ENCODE measurements at regions not wholly inside any gene's neighbourhood (a gene's known extent, or its start where the extent isn't known, plus 50 kb on each side); places are given as distances from the start of the nearest gene placed in this dataset.

GRCh38 chr14:26199590-26200370 lies 398.1 kb downstream of the NOVA1 start:
- peak; percentile 81 for DNase-seq

GRCh38 chr14:26199096-26199495 lies 398.7 kb downstream of the NOVA1 start:
- DNase-seq = no peak

- DNase-seq = no peak
Measured at GRCh38 chr14:26194816-26195215, 403.0 kb downstream of the NOVA1 start.

- peak; percentile 25 for DNase-seq
Measured at GRCh38 chr14:26191671-26192070, 406.2 kb downstream of the NOVA1 start.

GRCh38 chr14:26191123-26191522 lies 406.7 kb downstream of the NOVA1 start:
- DNase-seq = no peak

- no peak for DNase-seq
Measured at GRCh38 chr14:26190646-26191045, 407.2 kb downstream of the NOVA1 start.

GRCh38 chr14:26187996-26188620 lies 409.7 kb downstream of the NOVA1 start:
- DNase-seq = no peak

- peak; percentile 87 for DNase-seq
Measured at GRCh38 chr14:26180221-26180620, 417.6 kb downstream of the NOVA1 start.

GRCh38 chr14:26175658-26176057 lies 422.2 kb downstream of the NOVA1 start:
- no peak for DNase-seq

- no peak for DNase-seq
Measured at GRCh38 chr14:26174395-26174794, 423.4 kb downstream of the NOVA1 start.

- no peak for DNase-seq
Measured at GRCh38 chr14:26173581-26174110, 424.2 kb downstream of the NOVA1 start.

- no peak for DNase-seq
Measured at GRCh38 chr14:26172396-26172795, 425.4 kb downstream of the NOVA1 start.

- DNase-seq = no peak
Measured at GRCh38 chr14:26170885-26171284, 426.9 kb downstream of the NOVA1 start.

- DNase-seq = no peak
Measured at GRCh38 chr14:26163761-26164160, 434.1 kb downstream of the NOVA1 start.

- no peak for DNase-seq
Measured at GRCh38 chr14:26157517-26157916, 440.3 kb downstream of the NOVA1 start.

- DNase-seq = no peak
Measured at GRCh38 chr14:26143057-26143456, 454.8 kb downstream of the NOVA1 start.

- DNase-seq = peak; percentile 11
Measured at GRCh38 chr14:26138764-26139445, 458.9 kb downstream of the NOVA1 start.

GRCh38 chr14:26137161-26137560 lies 460.7 kb downstream of the NOVA1 start:
- no peak for DNase-seq

- DNase-seq = no peak
Measured at GRCh38 chr14:26132061-26132645, 465.7 kb downstream of the NOVA1 start.

- DNase-seq = no peak
Measured at GRCh38 chr14:26130690-26131089, 467.1 kb downstream of the NOVA1 start.

- DNase-seq = no peak
Measured at GRCh38 chr14:26128931-26129671, 468.7 kb downstream of the NOVA1 start.

GRCh38 chr14:26124896-26125438 lies 472.9 kb downstream of the NOVA1 start:
- DNase-seq = peak; percentile 66
